AG20443 (cell line): ENCODE measurements at regions not wholly inside any gene's neighbourhood (a gene's known extent, or its start where the extent isn't known, plus 50 kb on each side); places are given as distances from the start of the nearest gene placed in this dataset.
"Not testable (repeated sequence)": the region's sequence is repeated elsewhere in the genome, so short reads cannot be mapped to it uniquely, and the experiment has no call there.

Source experiments
- DNase-seq: peaks from one replicate; pipeline ENCODE4 v3.0.0; 2012; ENCODE audit warnings: low spot score, mixed read lengths

DNA sequence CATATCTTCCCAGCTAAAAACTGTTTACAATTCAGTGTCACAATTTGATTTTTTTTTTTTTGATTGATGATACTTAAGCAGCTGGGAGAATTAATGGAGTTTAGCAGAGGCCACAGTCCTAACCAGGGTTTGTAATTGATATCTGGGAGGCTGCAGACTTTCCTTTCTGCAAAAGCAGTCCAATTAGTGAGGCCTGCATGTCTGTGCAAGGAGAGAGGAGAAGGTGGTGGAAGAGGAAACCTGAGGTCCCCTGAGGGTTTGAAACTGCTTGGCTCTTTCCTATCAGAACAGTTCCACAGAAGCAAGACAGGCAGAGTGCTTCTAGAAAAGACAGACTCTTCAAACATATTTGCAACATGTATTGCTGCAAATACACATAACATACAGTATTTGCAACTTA is 160.8 kb upstream of the KRR1 start:
- no peak for DNase-seq

DNA sequence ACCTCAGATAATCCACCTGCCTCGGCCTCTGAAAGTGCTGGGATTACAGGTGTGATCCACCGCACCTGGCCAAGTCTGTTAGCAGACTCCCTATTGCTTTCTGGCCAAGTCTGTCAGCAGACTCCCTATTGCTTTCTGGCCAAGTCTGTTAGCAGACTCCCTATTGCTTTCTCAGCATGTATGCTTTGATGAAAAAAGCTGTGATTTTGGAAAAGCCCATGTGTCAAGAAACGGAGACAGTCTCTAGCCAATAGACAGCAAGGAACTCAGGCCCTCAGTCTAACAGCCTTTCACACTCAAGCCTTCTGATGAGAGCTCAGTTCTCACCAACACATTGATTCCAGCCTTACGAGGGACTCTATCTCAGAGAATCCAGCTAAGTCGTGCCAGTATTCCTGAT is 158.8 kb upstream of the KRR1 start:
- DNase-seq: no peak

DNA sequence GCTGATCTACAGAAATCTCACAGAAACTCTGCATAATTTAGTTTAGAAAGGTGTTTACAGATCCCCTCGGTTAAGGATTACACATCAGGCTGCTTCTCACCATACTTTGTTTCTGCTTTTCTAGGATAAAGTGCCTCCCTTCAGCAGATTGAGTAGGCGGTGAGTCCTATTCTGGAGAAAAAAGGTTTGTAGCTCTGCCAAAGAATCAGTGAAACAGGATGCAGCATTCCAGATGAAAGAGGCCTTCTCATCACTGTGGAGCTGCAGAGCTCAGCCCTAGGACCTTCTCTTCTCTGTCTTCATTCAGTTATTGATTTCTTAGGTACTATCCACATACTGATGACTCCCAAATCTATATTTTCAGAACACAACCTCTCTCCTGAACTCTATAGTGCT is 155.5 kb upstream of the KRR1 start:
- peak; percentile 65 for DNase-seq

DNA sequence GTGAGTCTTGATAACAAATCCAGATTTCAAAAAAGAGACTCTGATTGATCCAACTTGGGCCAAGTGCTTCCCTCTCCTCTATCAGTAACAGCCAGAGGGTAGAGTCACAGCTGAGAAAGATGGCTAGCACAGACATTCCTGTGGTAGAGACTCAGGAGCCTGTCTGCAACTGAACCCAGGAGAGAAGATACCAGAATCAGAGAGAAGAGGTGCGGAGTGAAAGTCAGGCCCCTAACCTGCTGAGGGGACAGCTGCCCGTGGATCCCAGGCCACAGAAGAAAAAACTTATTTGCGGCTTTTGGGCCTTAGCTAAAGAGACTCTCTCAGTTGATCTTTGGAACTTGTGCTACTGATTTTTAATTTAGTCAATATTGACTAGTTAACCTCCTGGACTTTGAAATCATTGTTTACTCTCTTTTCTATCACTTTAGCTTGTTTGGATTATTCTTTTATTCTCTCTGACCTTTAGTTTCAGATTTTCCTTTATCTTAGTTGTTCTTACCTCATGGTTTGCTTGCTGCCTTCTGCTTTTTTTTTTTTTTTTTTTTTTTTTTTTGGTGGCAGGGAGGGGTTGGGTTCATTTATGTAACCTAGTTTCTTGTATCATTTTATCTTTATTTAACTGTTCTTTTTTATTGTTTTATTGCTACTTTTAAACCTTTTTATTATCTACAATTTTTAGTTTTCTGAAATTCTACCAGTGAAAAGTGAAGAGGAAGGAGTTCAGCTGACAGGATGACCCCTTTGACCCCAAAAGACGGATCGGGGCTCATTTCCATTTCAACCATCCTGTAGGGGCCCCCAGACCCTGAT is 154.9 kb upstream of the KRR1 start:
- peak; percentile 48 for DNase-seq

DNA sequence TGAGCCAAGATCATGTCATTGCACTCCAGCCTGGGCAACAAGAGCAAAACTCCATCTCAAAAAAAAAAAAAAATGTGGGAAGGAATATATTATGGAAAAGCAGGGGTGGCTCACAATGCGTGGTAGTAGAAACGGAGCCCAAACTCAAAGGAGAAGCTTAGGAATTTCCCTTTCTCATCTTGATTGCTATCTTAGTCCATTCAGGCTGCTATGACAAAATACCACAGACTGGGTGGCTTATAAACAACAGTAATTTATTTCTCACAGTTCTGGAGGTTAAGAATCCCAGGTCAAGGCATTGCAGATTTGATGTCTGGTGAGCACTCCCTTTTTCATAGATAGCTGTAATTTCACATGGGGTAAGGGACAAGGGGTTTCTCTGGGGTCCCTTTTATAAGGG is 153.8 kb upstream of the KRR1 start:
- DNase-seq: no peak

DNA sequence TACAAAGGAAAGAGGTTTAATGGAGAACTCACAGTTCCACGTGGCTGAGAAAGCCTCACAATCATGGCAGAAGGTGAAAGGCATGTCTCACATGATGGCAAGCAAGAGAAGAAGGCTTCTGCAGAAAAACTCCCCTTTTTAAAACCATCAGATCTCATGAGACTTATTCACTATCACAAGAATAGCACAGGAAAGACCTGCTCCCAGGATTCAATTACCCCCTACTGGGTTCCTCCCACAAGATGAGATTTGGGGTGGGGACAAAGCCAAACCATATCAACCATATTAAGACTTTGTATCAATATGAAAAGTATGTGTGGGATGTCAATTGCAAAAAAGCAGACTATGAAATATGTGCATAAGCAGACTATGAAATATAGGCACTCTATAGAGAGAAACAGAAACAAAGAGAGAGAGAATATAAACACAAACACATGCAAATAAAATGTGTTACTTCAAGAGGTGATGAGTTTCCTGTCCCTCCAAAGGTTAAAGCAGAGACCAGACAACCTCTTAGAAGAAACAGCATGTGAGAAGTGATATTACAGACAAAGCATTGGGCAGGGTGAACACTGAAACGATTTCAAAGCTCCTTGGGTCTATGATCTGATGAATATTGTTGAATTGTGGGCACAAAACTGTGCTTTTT is 151.2 kb upstream of the KRR1 start:
- no peak for DNase-seq

DNA sequence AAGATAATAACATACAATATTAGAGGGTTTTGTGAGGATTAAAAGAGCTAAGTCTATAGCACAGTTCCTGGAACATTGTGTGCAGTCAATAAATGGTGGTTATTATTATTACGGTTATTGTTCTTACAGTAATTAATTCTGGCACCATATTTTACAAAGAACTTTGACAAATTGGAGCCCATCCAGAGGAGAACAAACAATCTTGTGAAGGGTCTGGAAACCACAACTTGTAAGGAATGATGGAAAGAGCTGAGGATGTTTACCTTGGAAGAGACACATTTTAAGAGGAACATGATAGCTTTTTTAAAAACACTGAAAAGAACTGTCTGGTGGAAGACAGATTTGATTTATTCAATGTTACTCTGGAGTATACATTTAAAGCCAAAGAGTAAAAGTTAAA is 150.5 kb upstream of the KRR1 start:
- DNase-seq: no peak

DNA sequence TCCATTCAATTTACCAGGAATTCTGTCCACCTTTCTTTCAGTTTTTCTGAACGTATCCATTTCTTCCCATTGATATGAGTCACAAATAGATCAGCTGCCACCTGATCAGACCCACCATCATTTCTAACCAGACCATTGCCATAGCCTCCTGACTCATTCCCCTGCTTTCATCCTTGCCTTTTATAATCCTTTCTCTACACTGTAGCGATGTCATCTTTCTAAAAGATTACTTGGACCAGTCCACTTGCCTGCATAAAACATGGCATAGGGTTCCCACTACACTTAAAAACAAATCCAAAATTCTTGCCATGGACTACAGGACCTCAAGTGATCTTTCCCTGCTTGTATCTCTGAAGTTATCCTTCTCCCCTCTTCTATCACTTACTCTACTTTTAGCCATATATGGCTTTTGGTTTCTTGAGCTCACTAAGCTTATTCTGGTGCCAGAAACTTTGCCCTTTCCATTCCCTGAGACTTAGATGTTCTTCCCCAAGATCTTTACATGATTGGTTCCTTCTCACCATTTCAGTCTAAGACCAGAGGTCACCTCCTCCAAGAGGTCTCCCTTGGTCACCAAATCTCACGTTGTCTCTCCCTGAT is 149.5 kb upstream of the KRR1 start:
- peak; percentile 14 for DNase-seq

DNA sequence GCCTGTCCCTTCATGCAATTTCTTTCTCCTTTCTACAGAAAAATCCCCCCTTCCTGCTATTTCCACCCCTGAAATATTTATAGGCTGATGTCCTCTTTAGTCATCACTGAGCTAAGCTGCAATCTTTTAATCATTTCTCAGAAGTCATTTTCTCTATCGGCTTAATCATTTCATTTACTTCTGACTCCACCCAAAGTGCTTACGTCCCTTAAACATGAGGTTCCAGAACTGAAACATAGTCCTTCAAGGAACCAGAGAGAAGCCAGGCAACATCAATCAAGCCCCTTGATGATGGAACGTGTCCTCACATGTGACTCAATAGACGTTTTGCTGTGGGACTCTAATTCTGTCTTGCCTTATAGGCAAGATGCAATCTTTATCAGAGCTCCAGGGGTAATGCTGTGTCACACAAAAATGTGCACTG is 148.7 kb upstream of the KRR1 start:
- peak; percentile 20 for DNase-seq

DNA sequence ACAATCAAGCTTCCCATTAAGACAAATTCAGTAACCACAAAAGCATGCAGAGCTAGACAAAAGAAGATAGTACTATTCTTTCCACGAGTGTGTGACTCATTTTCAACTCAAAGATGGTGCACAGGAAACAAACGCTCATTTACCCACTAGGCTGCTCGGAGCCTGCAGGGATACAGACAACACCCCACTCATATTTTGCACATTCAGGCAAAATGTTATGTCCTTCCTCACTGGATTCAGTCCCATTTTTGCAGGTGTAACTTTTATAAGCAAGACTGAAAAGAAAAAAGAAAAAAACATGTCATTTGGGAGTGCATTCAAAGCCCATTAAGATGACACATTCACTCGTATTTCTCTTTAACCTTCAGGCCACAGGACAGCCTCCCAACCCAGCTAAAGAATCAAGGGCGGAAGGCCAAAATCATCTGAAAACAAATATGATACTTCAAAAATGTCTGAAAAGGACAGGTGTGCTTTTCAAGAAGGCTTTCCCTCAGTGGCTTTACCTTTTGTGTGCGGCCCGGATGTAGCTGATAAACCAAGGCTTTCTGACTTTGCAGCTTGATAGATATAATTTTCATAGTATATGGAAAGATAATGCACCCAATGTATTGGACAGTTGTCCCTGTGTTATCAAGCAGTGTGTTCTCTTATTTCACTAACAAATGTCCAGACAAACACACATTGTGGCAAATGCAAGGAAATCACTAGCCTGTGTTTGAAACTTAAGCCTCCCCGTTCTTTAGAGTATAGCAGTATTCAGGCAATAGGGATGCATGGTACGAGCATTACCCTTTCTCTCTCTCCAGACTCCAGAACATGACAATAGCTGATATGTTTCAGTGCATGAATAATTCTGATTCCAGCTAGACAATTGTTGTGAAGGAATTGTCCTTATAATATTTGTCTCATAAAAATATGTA is 147.8 kb upstream of the KRR1 start:
- peak; percentile 63 for DNase-seq

DNA sequence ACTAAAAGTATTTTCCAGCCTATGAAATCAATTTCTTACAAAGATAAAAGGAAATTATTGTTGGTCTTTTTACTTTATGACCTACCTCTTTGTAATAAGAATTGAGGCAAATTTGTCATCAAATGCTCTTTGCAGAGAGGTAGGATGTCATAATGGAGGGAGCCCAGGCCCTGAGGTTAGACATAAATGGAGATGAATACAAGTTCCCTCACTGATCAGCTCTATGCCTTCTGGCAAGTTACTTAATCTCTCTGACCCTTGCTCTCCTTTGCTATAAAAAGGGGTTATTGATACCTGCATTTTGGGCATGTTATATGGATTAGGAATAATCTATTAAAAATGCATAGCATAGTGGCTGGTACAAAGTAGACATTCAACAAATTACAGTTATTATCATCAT is 146.9 kb upstream of the KRR1 start:
- DNase-seq: no peak

DNA sequence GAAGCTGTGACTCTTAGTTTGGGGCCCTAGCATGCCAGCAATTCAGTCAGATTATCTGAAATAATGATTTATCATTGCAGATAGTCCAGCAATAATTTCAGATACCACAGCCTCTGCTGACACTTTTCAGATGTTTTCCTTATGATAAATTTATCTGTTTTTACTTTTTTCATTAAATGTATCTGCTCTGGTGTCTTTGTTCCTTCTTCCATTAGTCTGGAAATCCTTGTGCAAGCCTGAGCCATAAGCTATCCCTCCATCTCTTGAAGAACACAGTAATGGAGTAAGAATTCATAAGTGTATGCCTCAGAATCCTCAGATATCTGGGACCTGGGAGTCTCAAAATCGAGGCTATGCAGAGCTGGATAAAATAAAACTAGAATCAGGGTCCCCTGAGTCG is 146.4 kb upstream of the KRR1 start:
- DNase-seq: no peak

DNA sequence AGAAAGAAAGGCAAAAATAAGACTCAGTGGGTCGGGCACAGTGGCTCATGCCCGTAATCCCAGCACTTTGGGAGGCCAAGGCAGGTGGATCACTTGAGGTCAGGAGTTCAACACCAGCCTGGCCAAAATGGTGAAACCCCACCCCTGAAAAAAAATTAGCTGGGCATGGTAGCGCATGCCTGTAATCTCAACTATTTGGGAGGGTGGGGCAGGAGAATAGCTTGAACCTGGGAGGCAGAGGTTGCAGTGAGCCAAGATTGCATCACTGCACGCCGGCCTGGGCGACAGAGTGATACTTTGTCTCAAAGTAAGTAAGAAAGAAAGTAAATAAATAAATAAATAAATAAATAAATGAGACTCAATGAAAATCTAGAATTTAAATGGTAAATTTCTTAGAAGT is 145.9 kb upstream of the KRR1 start:
- not testable (repeated sequence) for DNase-seq

DNA sequence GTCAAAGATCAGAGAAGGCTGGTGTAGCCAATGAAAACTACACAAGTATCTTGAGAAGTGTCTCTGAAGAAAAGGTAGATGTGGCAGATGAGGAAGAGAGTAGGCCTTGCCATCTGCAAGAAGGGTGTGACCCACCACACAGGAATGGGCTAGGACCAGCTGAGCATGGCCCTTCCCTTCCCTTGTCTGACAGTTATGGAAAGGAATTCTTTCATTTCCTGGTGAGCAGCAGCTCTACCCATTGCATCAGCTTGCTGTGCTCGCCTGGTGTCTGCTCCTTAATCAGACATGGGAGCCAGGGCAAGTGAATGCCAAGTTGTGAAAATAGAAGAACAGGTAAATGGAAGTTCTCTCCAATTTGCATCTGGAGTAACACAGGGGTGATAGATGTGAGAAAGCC is 145.2 kb upstream of the KRR1 start:
- DNase-seq: peak; percentile 81

DNA sequence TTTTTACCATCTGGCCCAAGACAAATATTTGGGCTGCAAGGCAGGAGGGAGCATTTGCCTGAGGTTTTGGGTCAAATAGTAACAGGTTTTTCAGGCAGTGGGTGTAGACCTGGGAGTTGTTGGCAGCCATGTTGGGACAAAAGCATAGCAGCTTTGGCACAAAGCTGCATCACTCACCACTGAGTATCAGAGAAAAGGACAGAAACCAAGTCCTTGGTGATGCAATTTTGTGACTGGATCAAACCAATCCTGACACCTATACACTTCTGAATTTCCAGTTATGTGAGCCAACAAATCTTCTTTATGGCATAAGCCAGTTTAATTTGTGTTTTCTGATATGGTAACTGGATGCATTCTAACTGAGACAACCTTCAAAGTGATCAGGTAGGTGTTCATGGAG is 144.8 kb upstream of the KRR1 start:
- no peak for DNase-seq

DNA sequence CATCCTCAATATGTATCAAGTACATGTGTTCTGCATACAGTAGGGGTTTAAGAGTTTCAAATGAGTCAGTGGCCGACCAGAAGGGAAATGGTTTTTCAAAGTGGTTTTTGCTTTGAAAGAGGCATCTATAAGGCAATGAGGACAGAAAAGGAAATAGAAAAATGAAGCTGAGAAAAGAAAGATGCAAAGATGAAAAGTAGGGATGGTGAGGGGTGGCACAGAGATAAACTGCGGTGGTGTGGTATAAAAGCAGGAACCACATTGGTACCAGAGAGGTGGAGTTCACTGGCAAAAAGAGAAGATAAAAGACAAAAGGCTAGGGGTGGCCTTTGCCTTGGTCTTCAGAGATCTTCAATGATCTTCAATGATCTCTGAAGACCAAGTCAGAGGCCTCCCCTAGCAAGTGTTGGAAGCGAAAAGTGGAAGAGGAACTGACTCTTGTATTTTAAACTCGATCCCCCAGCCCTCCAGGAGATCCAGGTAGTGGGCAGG is 144.0 kb upstream of the KRR1 start:
- no peak for DNase-seq

DNA sequence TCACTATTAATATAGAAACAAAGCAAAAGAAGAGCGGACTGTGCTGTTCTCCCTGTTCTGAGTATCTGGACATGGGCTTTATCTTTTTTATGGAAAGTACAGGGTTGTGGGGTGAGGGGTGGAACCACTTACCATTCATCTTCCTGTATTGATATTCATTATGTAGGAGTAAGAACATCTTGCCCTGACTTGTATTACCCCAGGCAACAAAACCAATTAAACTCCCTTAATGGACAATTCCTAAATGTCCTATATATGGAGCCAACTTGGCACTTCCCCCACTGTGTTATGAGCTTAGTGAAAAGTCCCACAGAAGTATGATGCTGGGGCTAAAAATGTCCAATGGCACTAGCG is 139.9 kb upstream of the KRR1 start:
- no peak for DNase-seq

DNA sequence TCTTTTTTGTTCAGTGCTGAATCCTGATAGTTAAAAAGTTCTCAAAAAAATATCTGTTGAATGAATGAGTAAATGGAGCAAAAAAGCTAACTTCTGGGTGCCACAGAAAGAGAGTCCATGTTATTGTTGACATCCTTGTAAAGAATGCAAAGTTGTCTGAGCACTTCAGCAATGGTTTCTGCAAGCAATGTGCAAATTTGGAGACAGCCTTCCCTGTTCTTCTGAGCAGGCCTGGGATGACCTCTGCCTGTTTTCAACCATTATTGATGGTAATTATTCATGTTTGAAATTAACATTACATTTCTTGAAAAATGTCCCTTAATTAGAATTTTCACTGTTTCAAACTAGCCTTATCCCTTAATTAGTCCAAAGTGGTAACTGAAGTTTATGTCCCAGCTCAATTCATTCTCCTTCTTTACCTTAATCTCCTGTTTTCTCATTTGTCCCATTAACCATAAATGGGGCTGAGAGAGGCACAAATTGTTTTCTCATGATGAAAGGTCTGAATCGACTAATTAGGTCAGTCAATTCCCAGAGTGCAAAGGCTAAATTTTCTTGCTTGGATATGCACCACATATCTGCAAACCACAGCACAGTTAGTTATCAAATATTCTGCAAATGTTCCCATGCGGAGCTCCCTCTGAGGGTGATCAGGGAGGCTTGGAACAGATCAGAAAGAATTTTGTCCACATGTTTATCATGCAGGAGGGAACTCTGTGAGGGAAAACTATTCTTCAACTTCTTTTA is 139.4 kb upstream of the KRR1 start:
- no peak for DNase-seq

DNA sequence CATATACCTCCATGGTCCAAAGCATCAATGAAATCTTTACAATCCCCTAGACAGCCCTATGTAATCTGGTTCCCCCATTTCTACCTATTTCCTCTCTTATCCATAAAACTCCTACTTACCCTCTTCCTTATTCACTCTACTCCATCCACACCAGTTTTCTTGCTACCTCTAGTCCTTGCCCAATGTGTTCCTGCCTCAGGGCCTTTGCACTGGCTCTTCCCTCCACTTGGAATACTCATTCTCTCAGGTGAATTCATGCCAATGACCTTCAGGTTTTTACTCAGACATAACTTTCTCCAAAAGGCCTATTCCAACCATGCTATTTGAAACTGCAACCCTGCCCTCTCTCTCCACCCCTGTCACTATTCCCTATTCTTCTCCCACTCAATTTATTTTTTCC is 138.7 kb upstream of the KRR1 start:
- no peak for DNase-seq

DNA sequence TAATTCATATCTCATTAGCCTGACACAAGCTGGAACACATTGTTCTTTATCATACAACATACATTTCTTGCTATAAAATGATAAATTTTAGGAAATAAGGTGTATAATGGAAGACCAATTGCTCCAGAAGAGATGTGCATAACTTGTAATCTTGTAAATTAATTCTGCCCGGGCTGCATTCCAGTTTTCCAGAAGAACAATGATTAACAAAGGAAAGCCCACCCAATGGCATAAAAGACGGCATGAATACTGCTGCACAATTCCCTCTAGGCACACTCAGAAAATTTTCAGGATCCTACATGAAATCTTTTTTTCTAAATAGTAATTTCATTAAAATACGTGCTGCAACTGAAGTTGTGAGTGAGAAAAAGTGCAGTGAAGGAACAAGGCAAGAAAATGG is 137.4 kb upstream of the KRR1 start:
- DNase-seq: no peak
